Activated CD4-positive, alpha-beta T cell treated with anti-CD3 and anti-CD28 coated beads, Interleukin-2, amount 50 U/mL, for 48 hours (primary cell): ENCODE measurements at regions not wholly inside any gene's neighbourhood (a gene's known extent, or its start where the extent isn't known, plus 50 kb on each side); places are given as distances from the start of the nearest gene placed in this dataset.
"Not testable (repeated sequence)": the region's sequence is repeated elsewhere in the genome, so short reads cannot be mapped to it uniquely, and the experiment has no call there.

Source experiments
- DNase-seq, 2 experiments: peaks; one replicate each; pipeline ENCODE4 v3.0.0-alpha.2; 2020

DNA sequence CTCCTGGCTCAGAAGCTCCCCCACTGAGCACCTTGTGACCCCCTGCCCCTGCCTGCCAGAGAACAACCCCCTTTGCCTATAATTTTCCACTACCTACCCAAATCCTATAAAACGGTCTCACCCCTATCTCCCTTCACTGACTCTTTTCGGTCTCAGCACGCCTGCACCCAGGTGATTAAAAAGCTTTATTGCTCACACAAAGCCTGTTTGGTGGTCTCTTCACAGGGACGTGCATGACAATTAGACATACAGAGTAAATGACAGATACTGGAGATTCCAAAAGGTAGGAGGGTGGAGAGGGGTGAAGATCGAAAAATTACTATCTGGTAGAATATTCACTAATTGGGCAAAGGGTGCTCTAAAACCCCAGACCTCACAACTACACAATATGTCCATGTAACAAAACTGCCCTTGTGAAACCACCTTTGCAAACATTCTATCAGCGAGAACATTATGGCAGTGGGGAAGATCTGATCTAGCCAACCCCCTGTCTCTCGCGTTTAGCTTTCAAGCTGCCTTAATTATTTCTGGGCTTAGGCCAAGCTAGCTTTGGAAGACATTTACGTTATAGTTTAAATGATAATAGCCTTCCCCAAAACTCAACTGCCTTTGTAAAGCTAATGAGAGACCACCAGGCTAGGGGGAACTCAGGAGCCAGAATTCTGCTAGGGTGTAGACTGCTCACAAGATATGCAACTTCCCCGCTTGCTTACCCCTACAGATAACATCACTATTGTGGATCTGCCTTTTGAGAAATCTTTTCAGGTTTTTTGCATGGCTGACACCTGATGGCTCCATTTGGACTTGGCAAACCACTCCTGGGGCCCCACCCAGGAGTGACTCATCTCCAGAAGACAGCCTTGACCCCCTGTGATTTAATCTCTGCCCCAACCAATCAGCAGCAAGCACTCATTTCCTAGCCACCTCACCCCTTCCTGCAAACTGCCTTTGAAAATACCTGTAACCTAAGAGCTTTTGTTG is 1534.0 kb upstream of the SPRY2 start:
- no peak for DNase-seq

DNA sequence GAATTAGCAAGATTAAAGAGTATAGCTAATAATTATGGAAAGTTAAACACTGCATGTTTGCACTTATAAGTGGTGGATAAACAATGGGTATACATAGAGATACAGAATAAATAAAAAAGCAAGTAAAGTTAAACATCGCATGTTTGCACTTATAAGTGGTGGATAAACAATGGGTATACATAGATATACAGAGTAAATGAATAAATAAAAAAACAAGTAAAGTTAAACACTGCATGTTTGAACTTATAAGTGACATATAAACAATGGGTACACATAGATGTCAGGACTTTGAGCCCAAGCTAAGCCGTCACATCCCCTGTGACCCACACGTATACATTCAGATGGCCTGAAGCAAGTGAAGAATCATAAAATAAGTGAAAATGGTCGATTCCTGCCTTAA is 1533.3 kb upstream of the SPRY2 start:
- DNase-seq, result no peak

GRCh38 chr13:81872581-81872980 is 1531.7 kb upstream of the SPRY2 start:
- no peak for DNase-seq

DNA sequence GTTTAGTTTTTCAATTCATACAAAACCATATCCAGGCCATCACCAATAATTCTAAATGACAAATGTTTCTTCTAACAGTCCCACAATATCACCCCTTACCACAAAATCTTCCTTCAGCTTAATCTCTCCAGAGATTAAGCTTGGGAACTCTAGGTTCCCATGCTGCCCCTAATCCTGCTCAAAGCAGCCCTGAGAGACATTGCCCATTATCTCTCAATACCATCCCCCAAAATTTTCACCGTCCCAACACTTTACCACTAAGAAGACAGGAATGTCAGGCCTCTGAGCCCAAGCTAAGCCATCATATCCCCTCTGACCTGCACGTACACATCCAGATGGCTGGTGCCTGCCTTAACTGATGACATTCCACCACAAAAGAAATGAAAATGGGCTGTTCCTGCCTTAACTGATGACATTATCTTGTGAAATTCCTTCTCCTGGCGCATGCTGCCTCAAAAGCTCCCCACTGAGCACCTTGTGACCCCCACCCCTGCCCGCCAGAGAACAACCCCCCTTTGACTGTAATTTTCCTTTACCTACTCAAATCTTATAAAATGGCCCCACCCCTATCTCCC is 1530.9 kb upstream of the SPRY2 start:
- DNase-seq, result not testable (repeated sequence)

DNA sequence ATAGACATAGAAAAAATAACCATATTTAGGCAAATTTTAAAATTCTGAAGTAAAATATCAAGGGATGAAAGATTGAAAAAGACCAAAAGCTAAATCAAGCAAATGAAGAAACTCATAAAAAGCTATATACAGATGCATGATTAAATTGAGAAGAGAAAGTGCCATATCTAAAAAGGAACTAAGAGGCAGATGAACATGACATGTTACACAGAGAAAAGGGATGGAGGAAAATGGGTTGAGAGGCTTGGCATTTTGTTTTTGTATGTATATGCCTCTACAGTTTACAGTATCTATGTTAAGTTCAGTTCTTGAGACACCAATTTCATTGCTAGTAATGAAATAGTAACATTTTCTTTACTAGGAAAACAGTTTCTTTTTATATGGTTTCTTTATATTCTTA is 1507.4 kb upstream of the SPRY2 start:
- DNase-seq, result no peak

GRCh38 chr13:81846771-81847170 is 1505.8 kb upstream of the SPRY2 start:
- DNase-seq, result no peak

GRCh38 chr13:81821259-81821658 is 1480.3 kb upstream of the SPRY2 start:
- DNase-seq, result no peak

DNA sequence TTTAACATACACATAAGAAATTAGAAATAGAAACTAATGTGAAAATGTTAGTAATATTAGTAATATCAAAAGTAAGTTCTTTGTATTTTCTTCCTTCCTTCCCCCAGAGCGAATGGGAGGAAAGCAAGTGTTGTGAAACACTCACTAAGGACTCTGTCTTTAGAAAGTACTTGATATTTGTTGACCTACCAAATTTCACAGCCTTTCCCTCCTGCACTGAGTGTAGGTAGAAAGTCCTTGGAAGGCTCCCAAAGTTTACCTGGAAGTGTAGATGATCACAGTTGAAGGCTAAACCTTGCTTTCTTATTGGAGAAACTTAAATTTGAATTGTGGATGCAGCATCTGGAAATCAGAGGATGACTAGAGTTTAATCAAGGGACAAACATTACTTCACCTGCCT is 1459.5 kb upstream of the SPRY2 start:
- no peak for DNase-seq

DNA sequence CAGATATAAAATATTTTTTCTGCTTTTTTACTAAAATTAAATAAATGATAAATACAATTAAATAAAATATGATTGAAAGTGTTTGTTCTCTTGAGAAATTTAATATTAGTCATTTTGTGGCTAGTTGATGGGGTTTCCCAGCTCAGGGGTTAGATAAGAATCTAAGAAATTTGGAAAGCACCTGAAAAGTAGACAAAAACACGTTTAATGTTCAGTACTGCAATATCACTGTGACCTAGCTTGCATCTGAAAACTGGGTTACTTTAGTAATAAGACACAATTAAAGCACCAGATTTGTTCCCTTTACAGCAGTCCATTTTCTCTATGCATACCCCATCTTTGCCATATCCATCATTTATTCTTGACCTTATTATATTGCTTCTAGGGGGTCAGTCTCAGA is 1454.8 kb upstream of the SPRY2 start:
- DNase-seq, result no peak

- no peak for DNase-seq
Measured at GRCh38 chr13:81791641-81792040, 1450.7 kb upstream of the SPRY2 start.

GRCh38 chr13:81781471-81781870 is 1440.5 kb upstream of the SPRY2 start:
- DNase-seq, result no peak

GRCh38 chr13:81779876-81780275 is 1439.0 kb upstream of the SPRY2 start:
- DNase-seq, result no peak

DNA sequence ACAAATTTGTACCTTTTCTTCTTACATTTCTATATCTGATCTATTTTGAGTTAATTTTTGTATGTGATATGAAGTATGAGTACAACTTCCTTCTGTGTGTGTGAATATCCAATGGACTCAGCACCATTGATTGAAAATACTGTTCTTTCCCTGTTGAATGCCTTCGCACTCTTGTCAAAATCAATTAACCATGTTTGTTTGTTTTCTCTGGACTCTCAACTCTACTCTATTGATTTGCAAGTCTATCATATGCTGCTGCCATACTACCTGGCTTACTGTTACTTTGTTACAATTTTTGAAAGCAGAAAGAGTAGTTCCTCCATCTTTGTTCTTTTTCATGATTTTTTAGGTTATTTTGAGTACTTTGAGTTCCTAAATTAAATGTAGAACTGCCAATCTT is 1437.4 kb upstream of the SPRY2 start:
- no peak for DNase-seq

- no peak for DNase-seq
Measured at GRCh38 chr13:81773263-81773662, 1432.3 kb upstream of the SPRY2 start.

DNA sequence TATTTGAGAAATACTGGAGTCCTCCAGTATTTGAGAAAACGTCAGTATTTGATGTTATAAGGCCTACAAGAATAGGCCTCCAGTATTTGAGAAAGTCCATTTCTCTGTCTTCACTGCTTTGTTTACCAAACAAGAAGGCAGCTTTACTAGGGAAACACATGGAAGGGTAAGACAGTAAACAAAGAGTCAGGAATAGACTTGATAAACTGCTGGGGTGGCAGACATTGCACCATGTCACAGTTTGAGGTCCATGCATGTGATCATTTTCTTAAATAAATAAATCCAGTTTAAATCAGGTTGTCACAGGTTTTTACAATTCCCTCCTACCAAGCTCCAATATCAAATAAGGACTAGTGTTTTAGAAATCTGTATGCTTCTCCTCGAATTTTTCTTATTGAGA is 1431.0 kb upstream of the SPRY2 start:
- DNase-seq, result no peak

GRCh38 chr13:81770868-81771505 is 1430.1 kb upstream of the SPRY2 start:
- no peak for DNase-seq

DNA sequence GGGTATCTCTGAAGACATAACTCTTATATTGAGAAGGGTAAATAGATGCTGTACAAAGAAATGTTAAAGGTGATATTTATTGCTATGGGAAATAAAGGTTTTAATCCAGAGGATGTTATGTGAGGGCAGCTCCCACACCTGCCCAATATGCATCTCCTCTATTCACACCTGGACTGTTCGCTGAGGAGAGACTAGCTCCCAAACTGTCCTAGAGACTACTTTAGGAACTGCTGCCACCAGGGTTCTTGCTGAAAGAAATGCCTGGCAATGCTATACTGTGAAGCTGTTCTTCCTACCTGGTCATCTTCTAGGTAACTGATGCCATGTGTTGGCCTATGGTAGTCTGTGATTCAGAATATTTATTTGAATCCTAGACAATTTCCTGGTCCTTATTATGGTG is 1421.5 kb upstream of the SPRY2 start:
- DNase-seq, result no peak

- DNase-seq, result no peak
Measured at GRCh38 chr13:81760316-81760715, 1419.4 kb upstream of the SPRY2 start.

- no peak for DNase-seq
Measured at GRCh38 chr13:81757348-81757970, 1416.5 kb upstream of the SPRY2 start.

- no peak for DNase-seq
Measured at GRCh38 chr13:81745391-81745790, 1404.5 kb upstream of the SPRY2 start.

GRCh38 chr13:81738364-81738763 is 1397.4 kb upstream of the SPRY2 start:
- no peak for DNase-seq

DNA sequence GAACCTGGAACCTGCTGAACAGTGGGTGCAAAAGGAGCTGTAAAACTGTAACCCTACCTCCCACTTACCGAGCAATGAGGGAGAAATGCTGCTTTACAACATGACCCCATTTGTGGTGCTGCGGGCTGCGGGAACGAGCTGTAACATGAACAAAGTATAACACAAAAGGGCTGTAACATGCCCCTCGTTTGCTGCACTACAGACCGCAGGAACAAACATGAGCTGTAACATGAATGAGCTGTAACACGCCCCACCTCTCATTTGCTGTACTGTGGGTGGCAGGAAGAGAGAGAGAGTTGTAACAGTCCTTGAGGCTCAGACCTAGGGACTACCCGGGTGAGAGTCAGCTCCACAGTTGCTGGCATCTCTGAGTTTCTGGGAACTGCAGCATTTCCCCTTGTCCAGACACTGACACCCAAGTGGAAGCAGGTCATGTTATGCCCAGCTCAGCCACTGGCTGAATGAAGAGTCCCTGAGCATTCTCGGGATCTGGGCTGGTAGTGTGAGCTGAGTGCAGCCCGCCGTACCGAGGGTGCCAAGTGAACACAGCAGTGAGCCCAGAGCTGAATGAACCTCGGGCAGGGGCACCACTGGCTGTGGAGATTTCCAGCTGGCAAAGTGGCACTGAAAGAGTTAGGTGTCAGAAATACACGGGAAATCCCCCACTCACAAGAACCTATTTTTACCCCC is 1385.3 kb upstream of the SPRY2 start:
- no peak for DNase-seq

GRCh38 chr13:81722456-81722855 is 1381.5 kb upstream of the SPRY2 start:
- DNase-seq, result no peak
